Activated naive CD8-positive, alpha-beta T cell (primary cell): ENCODE measurements at regions not wholly inside any gene's neighbourhood (a gene's known extent, or its start where the extent isn't known, plus 50 kb on each side); places are given as distances from the start of the nearest gene placed in this dataset.
"Not testable (repeated sequence)": the region's sequence is repeated elsewhere in the genome, so short reads cannot be mapped to it uniquely, and the experiment has no call there.

ENCODE experiments used
- H3K27ac Mint-ChIP-seq: one replicate; pipeline ENCODE4 v1.8.0; 2021; ENCODE audit warnings: mixed read lengths
- H3K27me3 Mint-ChIP-seq: one replicate; pipeline ENCODE4 v1.8.0; 2021; ENCODE audit warnings: mixed read lengths
- H3K36me3 Mint-ChIP-seq: one replicate; pipeline ENCODE4 v1.8.0; 2021; ENCODE audit warnings: mixed read lengths
- H3K4me1 Mint-ChIP-seq: one replicate; pipeline ENCODE4 v1.8.0; 2021; ENCODE audit warnings: low read depth, mixed read lengths
- H3K4me3 Mint-ChIP-seq: one replicate; pipeline ENCODE4 v1.8.0; 2021; ENCODE audit warnings: mild to moderate bottlenecking, mixed read lengths
- H3K9me3 Mint-ChIP-seq: one replicate; pipeline ENCODE4 v1.8.0; 2021; ENCODE audit warnings: low read depth, mixed read lengths

- H3K9me3 Mint-ChIP-seq: no peaks in the 10 kb centered on the region
- peaks cover 4% of the 10 kb centered on the region for H3K27me3 Mint-ChIP-seq
- H3K36me3 Mint-ChIP-seq: no peaks in the 10 kb centered on the region
- H3K27ac Mint-ChIP-seq: no peak overlapping the region
- H3K4me1 Mint-ChIP-seq: no peaks in the 10 kb centered on the region
- H3K4me3 Mint-ChIP-seq: no peak overlapping the region
Measured at GRCh38 chrX:769796-770195, 139.2 kb downstream of the SHOX start.

- no peaks in the 10 kb centered on the region for H3K4me1 Mint-ChIP-seq
- no peaks in the 10 kb centered on the region for H3K36me3 Mint-ChIP-seq
- no peak overlapping the region for H3K27ac Mint-ChIP-seq
- H3K9me3 Mint-ChIP-seq: no peaks in the 10 kb centered on the region
- H3K27me3 Mint-ChIP-seq: peaks cover 5% of the 10 kb centered on the region
- no peak overlapping the region for H3K4me3 Mint-ChIP-seq
Measured at GRCh38 chrX:768596-768995, 138.0 kb downstream of the SHOX start.

GRCh38 chrX:758917-759316 lies 128.3 kb downstream of the SHOX start:
- H3K36me3 Mint-ChIP-seq: no peaks in the 10 kb centered on the region
- H3K4me3 Mint-ChIP-seq: no peak overlapping the region
- no peaks in the 10 kb centered on the region for H3K9me3 Mint-ChIP-seq
- H3K27ac Mint-ChIP-seq: no peak overlapping the region
- peaks cover 20% of the 10 kb centered on the region for H3K27me3 Mint-ChIP-seq
- H3K4me1 Mint-ChIP-seq: no peaks in the 10 kb centered on the region

GRCh38 chrX:750812-751211 lies 120.2 kb downstream of the SHOX start:
- no peak overlapping the region for H3K27ac Mint-ChIP-seq
- H3K27me3 Mint-ChIP-seq: peaks cover 3% of the 10 kb centered on the region
- no peaks in the 10 kb centered on the region for H3K4me1 Mint-ChIP-seq
- H3K36me3 Mint-ChIP-seq: no peaks in the 10 kb centered on the region
- no peak overlapping the region for H3K4me3 Mint-ChIP-seq
- no peaks in the 10 kb centered on the region for H3K9me3 Mint-ChIP-seq

GRCh38 chrX:750263-750662 lies 119.7 kb downstream of the SHOX start:
- no peak overlapping the region for H3K27ac Mint-ChIP-seq
- H3K4me3 Mint-ChIP-seq: no peak overlapping the region
- no peaks in the 10 kb centered on the region for H3K9me3 Mint-ChIP-seq
- no peaks in the 10 kb centered on the region for H3K4me1 Mint-ChIP-seq
- H3K36me3 Mint-ChIP-seq: no peaks in the 10 kb centered on the region
- peaks cover 3% of the 10 kb centered on the region for H3K27me3 Mint-ChIP-seq

GRCh38 chrX:747176-747575 lies 116.6 kb downstream of the SHOX start:
- no peak overlapping the region for H3K27ac Mint-ChIP-seq
- peaks cover 3% of the 10 kb centered on the region for H3K9me3 Mint-ChIP-seq
- H3K4me1 Mint-ChIP-seq: no peaks in the 10 kb centered on the region
- no peak overlapping the region for H3K4me3 Mint-ChIP-seq
- peaks cover 3% of the 10 kb centered on the region for H3K27me3 Mint-ChIP-seq
- no peaks in the 10 kb centered on the region for H3K36me3 Mint-ChIP-seq

GRCh38 chrX:739611-740010 lies 109.0 kb downstream of the SHOX start:
- H3K4me1 Mint-ChIP-seq: no peaks in the 10 kb centered on the region
- H3K9me3 Mint-ChIP-seq: peaks cover 6% of the 10 kb centered on the region
- no peaks in the 10 kb centered on the region for H3K36me3 Mint-ChIP-seq
- no peak overlapping the region for H3K4me3 Mint-ChIP-seq
- H3K27ac Mint-ChIP-seq: no peak overlapping the region
- H3K27me3 Mint-ChIP-seq: peaks cover 3% of the 10 kb centered on the region

- not testable (repeated sequence) for H3K27ac Mint-ChIP-seq, H3K36me3 Mint-ChIP-seq, H3K9me3 Mint-ChIP-seq
Measured at GRCh38 chrX:737021-737420, 106.4 kb downstream of the SHOX start.

GRCh38 chrX:734362-734761 lies 103.8 kb downstream of the SHOX start:
- no peaks in the 10 kb centered on the region for H3K27me3 Mint-ChIP-seq
- no peaks in the 10 kb centered on the region for H3K36me3 Mint-ChIP-seq
- H3K9me3 Mint-ChIP-seq: peaks cover 3% of the 10 kb centered on the region
- H3K4me3 Mint-ChIP-seq: no peak overlapping the region
- H3K4me1 Mint-ChIP-seq: no peaks in the 10 kb centered on the region
- H3K27ac Mint-ChIP-seq: no peak overlapping the region

More at GRCh38 chrX:737021-737420, 106.4 kb downstream of the SHOX start:
- H3K27me3 Mint-ChIP-seq, H3K4me3 Mint-ChIP-seq, H3K4me1 Mint-ChIP-seq: not testable (repeated sequence)

GRCh38 chrX:733961-734360 lies 103.4 kb downstream of the SHOX start:
- Mint-ChIP-seq H3K27me3 (no peaks in the 10 kb centered on the region), H3K4me1 (no peaks in the 10 kb centered on the region), H3K9me3 (peaks cover 3% of the 10 kb centered on the region), H3K4me3 (no peak overlapping the region), H3K36me3 (no peaks in the 10 kb centered on the region), H3K27ac (no peak overlapping the region)

- no peaks in the 10 kb centered on the region for H3K9me3 Mint-ChIP-seq
- H3K27me3 Mint-ChIP-seq: no peaks in the 10 kb centered on the region
Measured at GRCh38 chrX:729583-730409, 99.2 kb downstream of the SHOX start.

GRCh38 chrX:729101-729500 lies 98.5 kb downstream of the SHOX start:
- H3K4me3 Mint-ChIP-seq, H3K27ac Mint-ChIP-seq, H3K27me3 Mint-ChIP-seq, H3K9me3 Mint-ChIP-seq, H3K36me3 Mint-ChIP-seq, H3K4me1 Mint-ChIP-seq: not testable (repeated sequence)

More at GRCh38 chrX:729583-730409, 99.2 kb downstream of the SHOX start:
- Mint-ChIP-seq H3K4me3 (no peak overlapping the region), H3K27ac (no peak overlapping the region), H3K36me3 (no peaks in the 10 kb centered on the region), H3K4me1 (no peaks in the 10 kb centered on the region)

GRCh38 chrX:728639-729038 lies 98.0 kb downstream of the SHOX start:
- H3K4me3 Mint-ChIP-seq, H3K9me3 Mint-ChIP-seq, H3K4me1 Mint-ChIP-seq, H3K27me3 Mint-ChIP-seq, H3K27ac Mint-ChIP-seq, H3K36me3 Mint-ChIP-seq: not testable (repeated sequence)

- Mint-ChIP-seq H3K9me3 (peaks cover 11% of the 10 kb centered on the region), H3K27ac (no peak overlapping the region), H3K4me1 (no peaks in the 10 kb centered on the region), H3K4me3 (no peak overlapping the region), H3K36me3 (no peaks in the 10 kb centered on the region), H3K27me3 (no peaks in the 10 kb centered on the region)
Measured at GRCh38 chrX:727738-728621, 97.4 kb downstream of the SHOX start.

- H3K27me3 Mint-ChIP-seq: no peaks in the 10 kb centered on the region
- no peaks in the 10 kb centered on the region for H3K4me1 Mint-ChIP-seq
- peaks cover 11% of the 10 kb centered on the region for H3K9me3 Mint-ChIP-seq
- no peak overlapping the region for H3K27ac Mint-ChIP-seq
- no peaks in the 10 kb centered on the region for H3K36me3 Mint-ChIP-seq
- H3K4me3 Mint-ChIP-seq: no peak overlapping the region
Measured at GRCh38 chrX:725971-726370, 95.4 kb downstream of the SHOX start.
